H9 (cell line): ENCODE measurements at regions not wholly inside any gene's neighbourhood (a gene's known extent, or its start where the extent isn't known, plus 50 kb on each side); places are given as distances from the start of the nearest gene placed in this dataset. TPM values are rescaled to one million over a fixed set of nuclear protein-coding genes. Genes with fewer than 3 reads are reported as not detected.

Source experiments
- DNase-seq: peaks from one replicate; pipeline ENCODE4 v3.0.0-alpha.2; 2017
- H2AFZ ChIP-seq: one replicate; pipeline ENCODE4 v1.6.1; 2013; ENCODE audit warnings: mild to moderate bottlenecking, low read length, control low read depth, moderate library complexity
- H2AK5ac ChIP-seq: 2 replicates; pipeline ENCODE4 v1.6.1; 2013; ENCODE audit warnings: low read length, control low read depth, mixed read lengths; ENCODE audit not compliant: insufficient read length
- H2BK120ac ChIP-seq: one replicate; pipeline ENCODE4 v1.6.1; 2013; ENCODE audit warnings: low read depth, mild to moderate bottlenecking, low read length, control low read depth, inconsistent platforms; ENCODE audit not compliant: poor library complexity, severe bottlenecking
- H2BK12ac ChIP-seq: 2 replicates; pipeline ENCODE4 v1.6.1; 2013; ENCODE audit warnings: low read length, control low read depth, mixed read lengths, low read depth; ENCODE audit not compliant: insufficient read length
- H2BK15ac ChIP-seq: 2 replicates; pipeline ENCODE4 v1.6.1; 2013; ENCODE audit warnings: low read depth, low read length, control low read depth
- H2BK20ac ChIP-seq: one replicate; pipeline ENCODE4 v1.6.1; 2013; ENCODE audit warnings: low read depth, mild to moderate bottlenecking, low read length, control low read depth, inconsistent platforms; ENCODE audit not compliant: poor library complexity, severe bottlenecking
- H2BK5ac ChIP-seq: 2 replicates; pipeline ENCODE4 v1.6.1; 2013; ENCODE audit warnings: low read length, control low read depth, mixed read lengths; ENCODE audit not compliant: insufficient read length
- H3K14ac ChIP-seq: 2 replicates; pipeline ENCODE4 v1.6.1; 2013; ENCODE audit warnings: low read length, control low read depth; ENCODE audit not compliant: insufficient read depth
- H3K18ac ChIP-seq: 2 replicates; pipeline ENCODE4 v1.6.1; 2013; ENCODE audit warnings: low read depth, mild to moderate bottlenecking, mixed read lengths, low read length, control low read depth; ENCODE audit not compliant: insufficient read length
- H3K23ac ChIP-seq: 2 replicates; pipeline ENCODE4 v1.6.1; 2013; ENCODE audit warnings: low read length, control low read depth, mixed read lengths, low read depth; ENCODE audit not compliant: insufficient read length
- H3K23me2 ChIP-seq: 2 replicates; pipeline ENCODE4 v1.6.1; 2013; ENCODE audit warnings: low read depth, mild to moderate bottlenecking, mixed read lengths, low read length, control low read depth; ENCODE audit not compliant: insufficient read length, poor library complexity, severe bottlenecking
- H3K27ac ChIP-seq: 2 replicates; pipeline ENCODE4 v1.5.1; 2013; ENCODE audit warnings: low read length, control low read depth, mixed read lengths, low read depth; ENCODE audit not compliant: insufficient read length
- H3K27me3 ChIP-seq: 2 replicates; pipeline ENCODE4 v1.6.1; 2013; ENCODE audit warnings: low read length, control low read depth, inconsistent platforms; ENCODE audit not compliant: insufficient read depth
- H3K4ac ChIP-seq: 2 replicates; pipeline ENCODE4 v1.6.1; 2013; ENCODE audit warnings: low read depth, mild to moderate bottlenecking, control low read depth, inconsistent platforms, low read length, moderate library complexity
- H3K4me1 ChIP-seq: 2 replicates; pipeline ENCODE4 v1.6.1; 2013; ENCODE audit warnings: low read length, control low read depth, inconsistent platforms; ENCODE audit not compliant: insufficient read depth
- H3K4me2 ChIP-seq: 2 replicates; pipeline ENCODE4 v1.6.1; 2013; ENCODE audit warnings: low read length, control low read depth, mixed read lengths; ENCODE audit not compliant: insufficient read length, insufficient read depth
- H3K56ac ChIP-seq: 2 replicates; pipeline ENCODE4 v1.6.1; 2013; ENCODE audit warnings: low read depth, mild to moderate bottlenecking, mixed read lengths, low read length, control low read depth; ENCODE audit not compliant: insufficient read length
- H3K79me1 ChIP-seq: 2 replicates; pipeline ENCODE4 v1.6.1; 2013; ENCODE audit warnings: low read depth, mild to moderate bottlenecking, moderate library complexity, low read length, control low read depth, inconsistent platforms; ENCODE audit not compliant: insufficient read depth, poor library complexity, severe bottlenecking
- H3K79me2 ChIP-seq: 2 replicates; pipeline ENCODE4 v1.6.1; 2013; ENCODE audit warnings: low read length, control low read depth, inconsistent platforms; ENCODE audit not compliant: insufficient read depth
- H3K9ac ChIP-seq: 2 replicates; pipeline ENCODE4 v1.6.1; 2013; ENCODE audit warnings: low read length, control low read depth, mixed read lengths; ENCODE audit not compliant: insufficient read length; ENCODE audit errors: extremely low read depth
- H3K9me3 ChIP-seq: one replicate; pipeline ENCODE4 v1.6.1; 2013; ENCODE audit warnings: low read depth, low read length, inconsistent platforms; ENCODE audit not compliant: control insufficient read depth
- H3T11ph ChIP-seq: one replicate; pipeline ENCODE4 v1.6.1; 2013; ENCODE audit warnings: mild to moderate bottlenecking, low read length, control low read depth, inconsistent platforms
- H4K20me1 ChIP-seq: one replicate; pipeline ENCODE4 v1.6.1; 2013; ENCODE audit not compliant: control insufficient read depth, insufficient read length, insufficient read depth
- H4K5ac ChIP-seq: 2 replicates; pipeline ENCODE4 v1.6.1; 2013; ENCODE audit warnings: low read depth, mild to moderate bottlenecking, mixed read lengths, low read length, control low read depth; ENCODE audit not compliant: insufficient read length
- H4K8ac ChIP-seq: replicated peaks from 2 replicates; pipeline ENCODE4 v1.6.1; 2013; ENCODE audit warnings: low read length, control low read depth, mixed read lengths, low read depth; ENCODE audit not compliant: insufficient read length
- H4K91ac ChIP-seq: 2 replicates; pipeline ENCODE4 v1.6.1; 2013; ENCODE audit warnings: low read depth, mild to moderate bottlenecking, moderate library complexity, mixed read lengths, low read length, control low read depth; ENCODE audit not compliant: insufficient read length
- H3K27ac Mint-ChIP-seq, 3 experiments: 2 replicates in 2 of 3; 3 replicates in 1 of 3; pipeline ENCODE4 v1.8.0; 2020 to 2021; ENCODE audit warnings: mixed read lengths in 3 of 3, mild to moderate bottlenecking in 1 of 3, moderate library complexity in 1 of 3
- H3K27me3 Mint-ChIP-seq: 2 replicates; pipeline ENCODE4 v1.8.0; 2021; ENCODE audit warnings: low read depth, mild to moderate bottlenecking, moderate library complexity, mixed read lengths
- H3K36me3 Mint-ChIP-seq, 3 experiments: 2 replicates in 2 of 3; 3 replicates in 1 of 3; pipeline ENCODE4 v1.8.0; 2020 to 2021; ENCODE audit warnings: low read depth in 3 of 3, mixed read lengths in 3 of 3; ENCODE audit not compliant: insufficient read depth in 1 of 3
- H3K4me1 Mint-ChIP-seq, 2 experiments: 2 replicates each; pipeline ENCODE4 v1.8.0; 2020; ENCODE audit warnings: mixed read lengths in 2 of 2
- H3K4me3 Mint-ChIP-seq, 2 experiments: 2 replicates in 1 of 2; 3 replicates in 1 of 2; pipeline ENCODE4 v1.8.0; 2020 to 2021; ENCODE audit warnings: mild to moderate bottlenecking in 2 of 2, mixed read lengths in 2 of 2, moderate library complexity in 1 of 2
- H3K9me3 Mint-ChIP-seq, 2 experiments: 2 replicates in 1 of 2; 3 replicates in 1 of 2; pipeline ENCODE4 v1.8.0; 2020; ENCODE audit warnings: mild to moderate bottlenecking in 2 of 2, mixed read lengths in 2 of 2, moderate library complexity in 1 of 2
- WGBS: extraction: QIAGEN DNeasy Blood & Tissue Kit; methylation state at CpG from one replicate; pipeline ENCODE4 v1.1.7; 2013; ENCODE audit warnings: missing lambda C conversion rate, low lambda C conversion rate, mixed read lengths; ENCODE audit not compliant: insufficient read length; ENCODE audit errors: extremely low coverage; 5-methylcytosine and 5-hydroxymethylcytosine counted together
- microRNA-seq: library from miRNA; unstranded; fragments of <30 nt; microRNA quantifications from one replicate; pipeline ENCODE4, GENCODE V29; 2020; ENCODE audit warnings: borderline microRNAs expressed
- TF ChIP-seq, protein P1 (sequence below): fragments of 200-600 bp; sonication (generic); conservative IDR thresholded peaks from 3 replicates; pipeline ENCODE4 v1.8.0; 2021; ENCODE audit warnings: antibody characterized with exemption, mild to moderate bottlenecking

DNA sequence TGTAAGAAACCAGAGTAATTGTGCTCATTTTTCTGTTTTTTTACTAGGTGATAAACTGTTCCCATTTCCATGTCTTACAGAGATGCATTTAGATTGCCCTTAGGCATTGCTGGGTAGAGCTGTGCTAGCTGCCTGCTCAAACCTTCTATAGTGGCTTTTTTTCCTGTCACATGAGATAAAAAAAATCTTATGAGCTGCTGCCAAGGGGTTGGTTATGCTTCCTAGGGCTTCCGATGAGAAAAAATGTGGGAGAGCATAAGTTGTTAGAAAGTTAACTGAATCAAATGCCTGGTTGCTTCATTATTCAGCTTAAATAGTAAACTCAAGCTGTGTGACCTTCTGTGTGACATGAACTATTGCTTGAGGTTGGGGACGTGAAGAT lies 50.0 kb upstream of the NOX3 start:
- H3K9me3 ChIP-seq, result no peaks in the 10 kb centered on the region
- H3K4me3 Mint-ChIP-seq, result no peak overlapping the region
- WGBS, result no CpG with 5 or more reads among the region's 2 CpGs
- no peak overlapping the region for H3K18ac ChIP-seq
- no peaks in the 10 kb centered on the region for H3K79me2 ChIP-seq
- no peaks in the 10 kb centered on the region for H3K79me1 ChIP-seq
- no peak overlapping the region for H2BK20ac ChIP-seq
- H4K91ac ChIP-seq, result no peak overlapping the region
- TF ChIP-seq, protein P1, sequence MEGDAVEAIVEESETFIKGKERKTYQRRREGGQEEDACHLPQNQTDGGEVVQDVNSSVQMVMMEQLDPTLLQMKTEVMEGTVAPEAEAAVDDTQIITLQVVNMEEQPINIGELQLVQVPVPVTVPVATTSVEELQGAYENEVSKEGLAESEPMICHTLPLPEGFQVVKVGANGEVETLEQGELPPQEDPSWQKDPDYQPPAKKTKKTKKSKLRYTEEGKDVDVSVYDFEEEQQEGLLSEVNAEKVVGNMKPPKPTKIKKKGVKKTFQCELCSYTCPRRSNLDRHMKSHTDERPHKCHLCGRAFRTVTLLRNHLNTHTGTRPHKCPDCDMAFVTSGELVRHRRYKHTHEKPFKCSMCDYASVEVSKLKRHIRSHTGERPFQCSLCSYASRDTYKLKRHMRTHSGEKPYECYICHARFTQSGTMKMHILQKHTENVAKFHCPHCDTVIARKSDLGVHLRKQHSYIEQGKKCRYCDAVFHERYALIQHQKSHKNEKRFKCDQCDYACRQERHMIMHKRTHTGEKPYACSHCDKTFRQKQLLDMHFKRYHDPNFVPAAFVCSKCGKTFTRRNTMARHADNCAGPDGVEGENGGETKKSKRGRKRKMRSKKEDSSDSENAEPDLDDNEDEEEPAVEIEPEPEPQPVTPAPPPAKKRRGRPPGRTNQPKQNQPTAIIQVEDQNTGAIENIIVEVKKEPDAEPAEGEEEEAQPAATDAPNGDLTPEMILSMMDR, result no peak
- no peak overlapping the region for H3K56ac ChIP-seq
- H3K27ac Mint-ChIP-seq, result no peak overlapping the region
- H3K27ac ChIP-seq, result no peak overlapping the region
- H3K4me1 ChIP-seq, result no peaks in the 10 kb centered on the region
- H2BK5ac ChIP-seq, result no peak overlapping the region
- H3K23me2 ChIP-seq, result no peaks in the 10 kb centered on the region
- no peaks in the 10 kb centered on the region for H3K4me1 Mint-ChIP-seq
- no peaks in the 10 kb centered on the region for H3K36me3 Mint-ChIP-seq
- H2BK120ac ChIP-seq, result no peak overlapping the region
- no peak for DNase-seq
- H3K9me3 Mint-ChIP-seq, result peaks cover 4 to 8% of the 10 kb centered on the region in 2 experiments; a peak in 4 of 5 replicates
- H3K23ac ChIP-seq, result no peak overlapping the region
- H3K4me2 ChIP-seq, result no peak overlapping the region
- no peak overlapping the region for H2BK12ac ChIP-seq
- H3K4ac ChIP-seq, result no peak overlapping the region
- no peak overlapping the region for H2BK15ac ChIP-seq
- H4K20me1 ChIP-seq, result no peaks in the 10 kb centered on the region
- H3K27me3 ChIP-seq, result no peaks in the 10 kb centered on the region
- no peak overlapping the region for H3K14ac ChIP-seq
- H4K8ac ChIP-seq, result no peak overlapping the region
- H4K5ac ChIP-seq, result no peak overlapping the region
- H3K9ac ChIP-seq, result no peak overlapping the region
- H3T11ph ChIP-seq, result no peak overlapping the region
- no peak overlapping the region for H2AFZ ChIP-seq
- no peak overlapping the region for H2AK5ac ChIP-seq
- no peaks in the 10 kb centered on the region; the same call in 1 of the 2 replicates for H3K27me3 Mint-ChIP-seq

Small RNA genes lying in the stretch of these regions (microRNA-seq; reads per million reads assigned to microRNA genes)
- not detected for gene MIR1202
